A673 (cell line): ENCODE measurements at regions not wholly inside any gene's neighbourhood (a gene's known extent, or its start where the extent isn't known, plus 50 kb on each side); places are given as distances from the start of the nearest gene placed in this dataset.

Source experiments
- BruUV-seq: library from RNA; stranded (reverse); fragments of 400-500 nt; replicated peaks from 2 replicates; lab custom pipeline; 2021; lab: Mats Ljungman, UMichigan
- CTCF ChIA-PET: fragments of 300-600 bp; sonication (Branson Sonifier 250); formaldehyde crosslinking; loops from one replicate; lab custom pipeline; 2022; ENCODE audit warnings: antibody characterized with exemption; lab: Charles Lee
- POLR2A ChIA-PET: fragments of 300-600 bp; sonication (Branson Sonifier 250); formaldehyde crosslinking; loops from one replicate; lab custom pipeline; 2022; ENCODE audit warnings: antibody characterized with exemption; ENCODE audit not compliant: low non-redundant PET; lab: Charles Lee
- DNase-seq: peaks from one replicate; pipeline ENCODE4 v3.0.0-alpha.2; 2015; ENCODE audit warnings: low spot score
- H3K27ac ChIP-seq: fragments of 200-600 bp; sonication (generic); 2 replicates; pipeline ENCODE4 v1.5.1; 2016; ENCODE audit warnings: mixed run types, low read depth, mild to moderate bottlenecking, mixed read lengths, antibody characterized with exemption, low read length; ENCODE audit not compliant: poor library complexity, severe bottlenecking
- H3K27me3 ChIP-seq: fragments of 200-600 bp; sonication (generic); replicated peaks from 2 replicates; pipeline ENCODE4 v1.6.1; 2017; ENCODE audit warnings: mixed run types, low read depth, mild to moderate bottlenecking, mixed read lengths, antibody characterized with exemption, low read length; ENCODE audit not compliant: insufficient read depth, poor library complexity
- H3K36me3 ChIP-seq: fragments of 200-600 bp; sonication (generic); 2 replicates; pipeline ENCODE4 v1.6.1; 2016; ENCODE audit warnings: mixed run types, mild to moderate bottlenecking, mixed read lengths, antibody characterized with exemption, low read length; ENCODE audit not compliant: insufficient read depth, poor library complexity, severe bottlenecking
- H3K4me1 ChIP-seq: fragments of 200-600 bp; sonication (generic); 2 replicates; pipeline ENCODE4 v1.6.1; 2017; ENCODE audit warnings: mixed run types, mild to moderate bottlenecking, mixed read lengths, antibody characterized with exemption, low read length; ENCODE audit not compliant: insufficient read depth, poor library complexity, severe bottlenecking
- H3K4me3 ChIP-seq: fragments of 200-600 bp; sonication (generic); 2 replicates; pipeline ENCODE4 v1.5.1; 2016; ENCODE audit warnings: low read depth, mixed run types, mild to moderate bottlenecking, mixed read lengths, low read length; ENCODE audit not compliant: poor library complexity, severe bottlenecking
- H3K9me3 ChIP-seq: fragments of 200-600 bp; sonication (generic); 2 replicates; pipeline ENCODE4 v1.6.1; 2016; ENCODE audit warnings: mixed run types, low read depth, mild to moderate bottlenecking, mixed read lengths, antibody characterized with exemption, low read length; ENCODE audit not compliant: poor library complexity, severe bottlenecking
- EZH2 ChIP-seq: fragments of 200-600 bp; sonication (generic); IDR thresholded peaks from 2 replicates; pipeline ENCODE4 v1.6.1; 2017; ENCODE audit warnings: borderline replicate concordance, low read depth, mild to moderate bottlenecking, mixed read lengths, antibody characterized with exemption, low read length; ENCODE audit not compliant: poor library complexity, severe bottlenecking
- intact Hi-C: fragments of 100-400 bp; cut with micrococcal nuclease; formaldehyde crosslinking; loops from one replicate; pipeline ENCODE4 v1.10.0; 2022; ENCODE audit not compliant: unreplicated experiment
- TF ChIP-seq, protein P1 (sequence below): fragments of 300-800, 200-600 bp; sonication (generic); conservative IDR thresholded peaks from 2 replicates; pipeline ENCODE4 v1.5.1; 2017; ENCODE audit warnings: low read depth, mild to moderate bottlenecking, antibody characterized with exemption, low read length, moderate library complexity, mixed read lengths

GRCh38 chr21:14858311-14858710, 206.5 kb downstream of the NRIP1 start:
- intact Hi-C loops, result no loop called here
- BruUV-seq, result no TSS peak
- ChIA-PET POLR2A (no interaction called here), CTCF (no interaction called here)
- H3K27ac ChIP-seq, result no peak overlapping the region
- no peak for DNase-seq
- TF ChIP-seq EZH2, result no peak
- TF ChIP-seq, protein P1, sequence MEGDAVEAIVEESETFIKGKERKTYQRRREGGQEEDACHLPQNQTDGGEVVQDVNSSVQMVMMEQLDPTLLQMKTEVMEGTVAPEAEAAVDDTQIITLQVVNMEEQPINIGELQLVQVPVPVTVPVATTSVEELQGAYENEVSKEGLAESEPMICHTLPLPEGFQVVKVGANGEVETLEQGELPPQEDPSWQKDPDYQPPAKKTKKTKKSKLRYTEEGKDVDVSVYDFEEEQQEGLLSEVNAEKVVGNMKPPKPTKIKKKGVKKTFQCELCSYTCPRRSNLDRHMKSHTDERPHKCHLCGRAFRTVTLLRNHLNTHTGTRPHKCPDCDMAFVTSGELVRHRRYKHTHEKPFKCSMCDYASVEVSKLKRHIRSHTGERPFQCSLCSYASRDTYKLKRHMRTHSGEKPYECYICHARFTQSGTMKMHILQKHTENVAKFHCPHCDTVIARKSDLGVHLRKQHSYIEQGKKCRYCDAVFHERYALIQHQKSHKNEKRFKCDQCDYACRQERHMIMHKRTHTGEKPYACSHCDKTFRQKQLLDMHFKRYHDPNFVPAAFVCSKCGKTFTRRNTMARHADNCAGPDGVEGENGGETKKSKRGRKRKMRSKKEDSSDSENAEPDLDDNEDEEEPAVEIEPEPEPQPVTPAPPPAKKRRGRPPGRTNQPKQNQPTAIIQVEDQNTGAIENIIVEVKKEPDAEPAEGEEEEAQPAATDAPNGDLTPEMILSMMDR, result no peak
- no peaks in the 10 kb centered on the region for H3K27me3 ChIP-seq
- H3K9me3 ChIP-seq, result no peaks in the 10 kb centered on the region
- no peaks in the 10 kb centered on the region for H3K4me1 ChIP-seq
- no peak overlapping the region for H3K4me3 ChIP-seq
- H3K36me3 ChIP-seq, result no peaks in the 10 kb centered on the region

DNA sequence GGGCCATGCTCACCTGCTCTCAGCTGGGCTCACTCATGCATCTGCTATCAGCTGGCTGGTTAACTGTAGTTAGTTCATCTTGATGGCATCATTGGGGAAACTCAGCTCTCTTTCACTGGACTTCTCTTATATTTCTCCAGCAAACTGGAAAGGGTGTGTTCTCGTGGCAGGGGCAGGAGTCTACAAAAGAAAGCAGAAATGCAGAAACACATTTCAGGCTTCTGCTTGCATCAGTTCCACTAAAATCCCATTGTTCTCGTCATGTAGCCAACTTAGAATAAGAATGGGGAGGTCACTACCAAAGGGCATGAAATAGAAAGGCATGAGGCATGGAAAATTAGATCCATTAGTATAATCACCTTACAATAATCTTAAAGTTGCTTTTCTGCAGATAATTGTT, 207.3 kb downstream of the NRIP1 start:
- Histone ChIP-seq H3K4me3 (no peak overlapping the region), H3K36me3 (no peaks in the 10 kb centered on the region), H3K27me3 (no peaks in the 10 kb centered on the region), H3K9me3 (no peaks in the 10 kb centered on the region), H3K4me1 (no peaks in the 10 kb centered on the region), H3K27ac (no peak overlapping the region)
- ChIA-PET CTCF (no interaction called here), POLR2A (no interaction called here)
- no peak for TF ChIP-seq EZH2
- intact Hi-C loops, result no loop called here
- BruUV-seq, result no TSS peak
- DNase-seq, result no peak

DNA sequence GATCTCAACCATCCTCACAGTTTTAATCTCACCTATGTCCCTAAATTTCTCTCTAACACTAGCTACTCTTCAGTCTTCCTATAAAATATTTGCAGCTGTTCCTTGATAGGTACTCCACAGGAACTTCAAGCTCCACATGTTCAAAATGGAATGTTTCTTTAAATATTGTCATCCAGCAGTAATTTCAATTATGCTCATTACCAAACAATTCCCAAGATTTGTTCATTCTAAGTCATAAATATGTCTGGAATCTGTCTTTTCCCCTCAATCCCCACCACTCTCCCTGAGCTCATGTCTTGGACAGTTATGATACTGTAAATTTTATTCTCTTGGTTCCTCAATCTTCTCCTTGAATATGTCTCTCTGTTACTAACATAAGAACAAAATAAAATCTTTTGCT, 214.4 kb downstream of the NRIP1 start:
- H3K4me1 ChIP-seq, result no peaks in the 10 kb centered on the region
- H3K36me3 ChIP-seq, result no peaks in the 10 kb centered on the region
- ChIA-PET CTCF (no interaction called here), POLR2A (no interaction called here)
- H3K27ac ChIP-seq, result no peak overlapping the region
- TF ChIP-seq, protein P1, result no peak
- no peak for TF ChIP-seq EZH2
- no peak overlapping the region for H3K4me3 ChIP-seq
- peaks cover 5% of the 10 kb centered on the region for H3K9me3 ChIP-seq
- H3K27me3 ChIP-seq, result no peaks in the 10 kb centered on the region
- no peak for DNase-seq
- intact Hi-C loops, result no loop called here
- no TSS peak for BruUV-seq

GRCh38 chr21:14846621-14847020, 218.2 kb downstream of the NRIP1 start:
- DNase-seq, result no peak
- Histone ChIP-seq H3K4me3 (no peak overlapping the region), H3K4me1 (no peaks in the 10 kb centered on the region), H3K27ac (no peak overlapping the region), H3K9me3 (peaks cover 9% of the 10 kb centered on the region), H3K27me3 (no peaks in the 10 kb centered on the region), H3K36me3 (no peaks in the 10 kb centered on the region)
- TF ChIP-seq EZH2, result no peak
- TF ChIP-seq, protein P1, result no peak
- ChIA-PET POLR2A (no interaction called here), CTCF (no interaction called here)
- no TSS peak for BruUV-seq
- intact Hi-C loops, result no loop called here
